ENCODE measurements at regions not wholly inside any gene's neighbourhood (a gene's known extent, or its start where the extent isn't known, plus 50 kb on each side); places are given as distances from the start of the nearest gene placed in this dataset.

GRCh38 chr18:39825485-39826150, 2129.4 kb upstream of the PIK3C3 start:
- TF ChIP-seq CTCF (IDR thresholded peaks at IDR 0.05) (no peak), POLR2A (IDR thresholded peaks at IDR 0.05) (no peak), EP300 (IDR thresholded peaks at IDR 0.05) (no peak)

Measured in ovary (tissue), 3 donors.